Stimulated activated memory B cell treated with anti-CD40 and anti-IgM and Interleukin-4, amounts not matched to agents 10 μg/mL and 1 μg/mL and 100 μg/mL, for 72 hours (primary cell): ENCODE measurements at regions not wholly inside any gene's neighbourhood (a gene's known extent, or its start where the extent isn't known, plus 50 kb on each side); places are given as distances from the start of the nearest gene placed in this dataset.
A peak's percentile ranks its signal among the peaks of the same experiment; 100 is the strongest.

Experiments used
- ATAC-seq: fragments of 150-1000 bp; cut with Tn5 transposase; 2 replicates; pipeline ENCODE4 v1.10.0; 2021
- H3K27ac Mint-ChIP-seq: one replicate; pipeline ENCODE4 v1.8.0; 2022; ENCODE audit warnings: mild to moderate bottlenecking, mixed read lengths
- H3K27me3 Mint-ChIP-seq: one replicate; pipeline ENCODE4 v1.8.0; 2022; ENCODE audit warnings: mixed read lengths
- H3K36me3 Mint-ChIP-seq: one replicate; pipeline ENCODE4 v1.8.0; 2022; ENCODE audit warnings: mixed read lengths
- H3K4me1 Mint-ChIP-seq: one replicate; pipeline ENCODE4 v1.8.0; 2022; ENCODE audit warnings: mixed read lengths
- H3K4me3 Mint-ChIP-seq: one replicate; pipeline ENCODE4 v1.8.0; 2022; ENCODE audit warnings: mild to moderate bottlenecking, moderate library complexity, mixed read lengths
- H3K9me3 Mint-ChIP-seq: one replicate; pipeline ENCODE4 v1.8.0; 2022; ENCODE audit warnings: mixed read lengths

- Mint-ChIP-seq H3K9me3 (peaks cover 9% of the 10 kb centered on the region), H3K27me3 (no peaks in the 10 kb centered on the region), H3K27ac (no peak overlapping the region), H3K36me3 (no peaks in the 10 kb centered on the region), H3K4me3 (no peak overlapping the region), H3K4me1 (no peaks in the 10 kb centered on the region)
- no peak for ATAC-seq
Measured at GRCh38 chr20:42020316-42020715, 402.1 kb upstream of the CHD6 start.

DNA sequence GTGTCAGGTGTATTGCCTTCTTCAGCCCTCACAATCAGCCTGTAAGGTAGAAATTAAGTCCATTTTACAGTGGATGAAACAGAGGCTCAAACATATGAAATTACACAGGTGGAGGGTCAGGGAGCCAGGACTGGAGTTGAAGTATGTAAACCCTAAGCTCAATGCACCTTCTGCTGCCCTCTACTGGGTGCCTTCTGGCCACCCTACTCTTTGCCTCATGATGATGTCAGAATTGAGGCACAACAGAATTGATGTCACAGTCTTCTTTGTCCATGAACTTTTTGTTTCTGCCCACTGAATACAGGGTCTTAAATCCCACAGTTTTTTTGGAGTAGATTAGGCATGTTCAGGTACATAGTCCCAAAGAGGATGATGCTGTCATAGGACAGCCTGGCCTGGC is 400.8 kb upstream of the CHD6 start:
- no peak overlapping the region for H3K27ac Mint-ChIP-seq
- ATAC-seq: peak; percentile 27
- H3K4me1 Mint-ChIP-seq: no peaks in the 10 kb centered on the region

DNA sequence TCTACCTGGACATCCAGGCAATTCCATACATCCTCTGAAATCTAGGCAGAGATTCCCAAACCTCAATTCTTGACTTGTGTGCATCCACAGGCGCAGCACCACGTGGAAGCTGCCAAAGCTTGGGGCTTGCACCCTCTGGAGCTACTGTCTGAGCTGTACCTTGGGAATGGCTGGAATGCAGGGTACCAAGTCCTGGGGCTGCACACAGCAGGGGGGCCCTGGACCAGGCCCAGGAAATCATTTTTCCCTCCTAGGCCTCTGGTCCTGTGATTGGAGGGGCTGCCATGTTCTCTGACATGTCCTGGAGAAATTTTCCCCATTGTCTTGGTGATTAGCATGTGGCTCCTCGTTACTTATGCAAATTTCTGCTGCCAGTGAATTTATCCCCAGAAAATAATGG is 391.9 kb upstream of the CHD6 start:
- Mint-ChIP-seq H3K4me1 (no peaks in the 10 kb centered on the region), H3K36me3 (no peaks in the 10 kb centered on the region), H3K9me3 (peaks cover 17% of the 10 kb centered on the region), H3K27ac (no peak overlapping the region), H3K4me3 (no peak overlapping the region), H3K27me3 (no peaks in the 10 kb centered on the region)
- ATAC-seq: no peak

More for the DNA sequence above, 400.8 kb upstream of the CHD6 start:
- Mint-ChIP-seq H3K9me3 (peaks cover 9% of the 10 kb centered on the region), H3K27me3 (no peaks in the 10 kb centered on the region), H3K36me3 (no peaks in the 10 kb centered on the region), H3K4me3 (no peak overlapping the region)

GRCh38 chr20:42007251-42007650 is 389.1 kb upstream of the CHD6 start:
- Mint-ChIP-seq H3K27ac (no peak overlapping the region), H3K27me3 (no peaks in the 10 kb centered on the region), H3K9me3 (peaks cover 17% of the 10 kb centered on the region), H3K4me1 (no peaks in the 10 kb centered on the region), H3K36me3 (no peaks in the 10 kb centered on the region), H3K4me3 (no peak overlapping the region)
- ATAC-seq: no peak

DNA sequence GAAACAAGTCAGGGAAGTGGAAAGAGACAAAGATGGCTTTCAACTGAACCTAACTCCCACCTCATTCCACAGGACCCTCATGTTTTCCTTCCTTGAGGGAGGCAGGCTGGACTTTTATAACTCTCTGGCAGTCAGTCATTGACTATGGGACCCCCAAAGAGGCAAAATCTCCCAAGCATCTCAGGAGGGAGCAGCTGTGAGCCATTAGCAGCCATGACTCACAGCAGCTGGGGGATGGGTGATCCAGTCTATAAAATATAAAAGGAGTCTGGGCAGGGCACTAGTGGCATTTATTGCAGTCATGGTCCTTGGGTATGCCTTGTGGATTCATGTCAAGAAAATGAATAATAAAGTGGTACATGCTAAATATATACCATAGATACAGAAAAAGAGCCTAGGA is 387.0 kb upstream of the CHD6 start:
- Mint-ChIP-seq H3K27ac (no peak overlapping the region), H3K9me3 (peaks cover 9% of the 10 kb centered on the region), H3K4me1 (no peaks in the 10 kb centered on the region), H3K4me3 (no peak overlapping the region), H3K36me3 (no peaks in the 10 kb centered on the region), H3K27me3 (no peaks in the 10 kb centered on the region)
- no peak for ATAC-seq

- H3K9me3 Mint-ChIP-seq: peaks cover 4% of the 10 kb centered on the region
- H3K27ac Mint-ChIP-seq: no peak overlapping the region
- ATAC-seq: no peak
- no peaks in the 10 kb centered on the region for H3K27me3 Mint-ChIP-seq
- no peak overlapping the region for H3K4me3 Mint-ChIP-seq
- no peaks in the 10 kb centered on the region for H3K36me3 Mint-ChIP-seq
- no peaks in the 10 kb centered on the region for H3K4me1 Mint-ChIP-seq
Measured at GRCh38 chr20:42003380-42003779, 385.2 kb upstream of the CHD6 start.

DNA sequence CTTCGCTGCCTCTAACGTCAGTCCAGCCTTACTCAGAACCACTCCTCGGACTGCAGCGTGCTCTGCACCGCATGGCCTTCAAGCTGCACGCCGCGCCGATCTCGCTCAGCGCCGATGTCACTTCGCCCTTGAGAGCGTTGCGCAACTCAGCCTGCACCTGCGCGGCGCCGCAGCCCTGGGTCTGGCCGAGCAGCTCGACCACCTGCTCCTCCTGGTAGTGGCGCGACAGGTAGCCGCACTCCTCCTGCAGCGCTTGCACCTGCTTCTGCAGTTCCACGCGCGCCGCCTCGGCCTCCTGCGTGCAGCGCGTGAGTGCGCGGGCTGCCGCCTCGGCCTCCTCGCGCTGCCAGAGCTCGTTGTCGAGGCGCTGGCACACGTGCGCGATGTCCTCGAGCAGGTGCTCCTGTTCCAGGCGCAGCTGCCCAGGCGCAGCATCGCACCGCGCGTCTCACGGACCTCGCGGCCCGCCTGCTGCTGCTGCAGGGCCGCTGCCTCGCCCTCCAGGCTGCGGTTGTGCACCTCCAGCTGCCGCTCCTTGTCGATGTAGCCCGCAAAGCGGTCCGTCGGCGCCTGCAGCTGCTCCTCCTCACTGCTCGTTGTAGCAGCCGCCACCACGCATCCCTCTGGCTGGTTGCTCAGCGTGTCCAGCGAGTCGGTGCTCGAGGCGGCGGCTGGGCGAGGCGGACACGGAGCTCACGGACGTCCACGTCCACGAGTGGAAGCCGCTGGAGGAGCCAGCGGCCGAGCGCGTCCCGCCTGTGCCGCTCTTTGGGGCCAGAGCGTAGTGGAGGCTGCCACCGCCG is 380.6 kb upstream of the CHD6 start:
- H3K9me3 Mint-ChIP-seq: peaks cover 7% of the 10 kb centered on the region
- H3K27ac Mint-ChIP-seq: no peak overlapping the region
- H3K36me3 Mint-ChIP-seq: no peaks in the 10 kb centered on the region
- H3K27me3 Mint-ChIP-seq: no peaks in the 10 kb centered on the region
- no peak for ATAC-seq
- H3K4me3 Mint-ChIP-seq: no peak overlapping the region
- no peaks in the 10 kb centered on the region for H3K4me1 Mint-ChIP-seq

DNA sequence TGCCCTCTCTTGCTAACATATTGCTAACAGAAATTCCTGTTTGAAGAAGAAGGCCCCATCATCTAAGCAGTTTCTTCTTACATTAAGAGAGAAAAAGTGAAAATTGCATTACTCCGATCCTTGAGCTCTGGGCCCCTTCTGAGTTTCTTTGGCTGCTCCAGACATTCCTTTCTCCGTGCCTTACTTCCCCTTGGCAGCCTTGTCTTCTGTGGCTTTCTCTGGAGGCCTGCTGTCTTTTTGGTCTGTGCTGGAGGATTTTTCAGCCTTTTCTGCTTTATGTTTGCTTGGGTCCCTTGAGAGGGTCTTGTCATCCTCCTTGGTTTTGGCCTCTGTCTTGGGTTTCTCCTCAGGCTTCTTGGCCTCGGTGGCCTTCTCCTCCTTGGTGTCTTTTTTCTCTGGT is 378.8 kb upstream of the CHD6 start:
- ATAC-seq: no peak
- Mint-ChIP-seq H3K4me1 (no peaks in the 10 kb centered on the region), H3K36me3 (no peaks in the 10 kb centered on the region), H3K9me3 (peaks cover 7% of the 10 kb centered on the region), H3K27me3 (no peaks in the 10 kb centered on the region), H3K27ac (no peak overlapping the region), H3K4me3 (no peak overlapping the region)

DNA sequence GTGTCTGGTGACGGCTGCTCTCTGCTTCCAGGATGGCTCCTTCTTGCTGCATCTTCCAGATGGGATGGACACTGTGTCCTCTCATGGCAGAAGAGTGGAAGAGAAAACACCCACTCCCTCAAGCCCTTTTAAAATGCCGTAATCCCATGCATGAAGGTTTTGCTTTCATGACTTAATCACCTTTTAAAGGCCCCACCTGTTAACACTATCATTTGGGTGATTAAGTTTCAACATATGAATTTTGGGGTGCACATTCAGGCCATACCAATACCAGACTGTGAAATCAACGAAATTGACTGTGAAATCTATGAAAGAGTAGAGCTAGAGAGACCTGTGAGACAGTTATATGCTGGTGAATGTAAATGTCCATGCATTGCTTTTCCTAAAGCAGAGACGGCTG is 374.3 kb upstream of the CHD6 start:
- Mint-ChIP-seq H3K4me3 (no peak overlapping the region), H3K27ac (no peak overlapping the region), H3K27me3 (no peaks in the 10 kb centered on the region), H3K9me3 (peaks cover 6% of the 10 kb centered on the region), H3K4me1 (no peaks in the 10 kb centered on the region), H3K36me3 (no peaks in the 10 kb centered on the region)
- no peak for ATAC-seq

- Mint-ChIP-seq H3K4me1 (no peaks in the 10 kb centered on the region), H3K36me3 (no peaks in the 10 kb centered on the region), H3K27ac (no peak overlapping the region), H3K27me3 (no peaks in the 10 kb centered on the region), H3K4me3 (no peak overlapping the region), H3K9me3 (peaks cover 6% of the 10 kb centered on the region)
- no peak for ATAC-seq
Measured at GRCh38 chr20:41991412-41991811, 373.2 kb upstream of the CHD6 start.

- H3K36me3 Mint-ChIP-seq: no peaks in the 10 kb centered on the region
- H3K27ac Mint-ChIP-seq: no peak overlapping the region
- H3K4me1 Mint-ChIP-seq: no peaks in the 10 kb centered on the region
- no peak for ATAC-seq
- no peaks in the 10 kb centered on the region for H3K27me3 Mint-ChIP-seq
- H3K9me3 Mint-ChIP-seq: peaks cover 6% of the 10 kb centered on the region
- no peak overlapping the region for H3K4me3 Mint-ChIP-seq
Measured at GRCh38 chr20:41989935-41990635, 371.9 kb upstream of the CHD6 start.

GRCh38 chr20:41989039-41989679 is 371.0 kb upstream of the CHD6 start:
- Mint-ChIP-seq H3K9me3 (peaks cover 6% of the 10 kb centered on the region), H3K4me3 (no peak overlapping the region), H3K27ac (no peak overlapping the region), H3K27me3 (no peaks in the 10 kb centered on the region), H3K36me3 (no peaks in the 10 kb centered on the region), H3K4me1 (no peaks in the 10 kb centered on the region)
- no peak for ATAC-seq

DNA sequence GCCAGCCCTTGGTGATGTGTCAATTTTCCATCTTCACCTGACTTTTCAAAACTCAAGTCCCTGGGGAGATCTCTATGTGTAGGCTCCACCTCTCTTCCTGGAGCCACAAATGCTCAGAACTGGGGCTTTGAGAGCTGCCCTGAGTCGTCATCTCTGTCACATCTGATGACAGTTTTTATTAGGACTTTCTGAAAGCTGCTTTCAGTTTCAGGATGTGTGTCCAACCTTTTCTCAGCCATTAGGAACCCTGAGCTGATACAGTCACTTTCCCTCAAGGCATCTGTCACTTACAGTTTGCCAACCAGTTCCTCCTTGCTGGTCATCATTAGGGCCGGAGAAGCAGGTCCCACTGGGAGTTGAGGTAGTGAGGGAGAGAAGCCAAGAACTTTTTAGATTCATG is 365.9 kb upstream of the CHD6 start:
- peaks cover 4% of the 10 kb centered on the region for H3K9me3 Mint-ChIP-seq
- H3K36me3 Mint-ChIP-seq: no peaks in the 10 kb centered on the region
- H3K4me3 Mint-ChIP-seq: no peak overlapping the region
- no peaks in the 10 kb centered on the region for H3K27me3 Mint-ChIP-seq
- peak; percentile 34 for ATAC-seq
- H3K4me1 Mint-ChIP-seq: no peaks in the 10 kb centered on the region
- H3K27ac Mint-ChIP-seq: no peak overlapping the region

GRCh38 chr20:41983159-41983558 is 365.0 kb upstream of the CHD6 start:
- Mint-ChIP-seq H3K4me1 (no peaks in the 10 kb centered on the region), H3K9me3 (peaks cover 4% of the 10 kb centered on the region), H3K27ac (no peak overlapping the region), H3K4me3 (no peak overlapping the region), H3K27me3 (no peaks in the 10 kb centered on the region), H3K36me3 (no peaks in the 10 kb centered on the region)
- ATAC-seq: no peak

DNA sequence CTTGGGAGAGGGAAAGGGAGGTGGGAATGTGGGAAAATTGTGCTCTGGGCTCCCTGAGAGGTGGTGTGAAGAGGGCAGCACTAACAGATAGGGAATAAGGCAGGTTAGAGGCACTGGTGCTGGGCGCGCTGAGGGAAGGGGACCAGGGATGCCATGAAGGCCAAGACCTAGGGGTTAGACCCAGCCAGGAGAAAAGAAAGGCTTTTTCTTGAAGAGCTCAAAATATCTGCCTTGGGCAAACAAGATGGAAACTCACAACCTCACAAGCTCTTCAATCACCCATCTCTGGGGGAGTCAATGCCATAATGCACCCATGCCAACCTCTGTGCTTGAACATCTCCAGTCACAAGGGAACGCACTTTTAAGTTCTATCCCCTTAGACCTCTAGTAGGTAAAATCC is 363.6 kb upstream of the CHD6 start:
- H3K27ac Mint-ChIP-seq: no peak overlapping the region
- H3K4me1 Mint-ChIP-seq: no peaks in the 10 kb centered on the region
- H3K27me3 Mint-ChIP-seq: no peaks in the 10 kb centered on the region
- ATAC-seq: no peak
- no peaks in the 10 kb centered on the region for H3K36me3 Mint-ChIP-seq
- H3K9me3 Mint-ChIP-seq: no peaks in the 10 kb centered on the region
- H3K4me3 Mint-ChIP-seq: no peak overlapping the region

GRCh38 chr20:41978875-41979274 is 360.7 kb upstream of the CHD6 start:
- H3K4me3 Mint-ChIP-seq: no peak overlapping the region
- H3K4me1 Mint-ChIP-seq: no peaks in the 10 kb centered on the region
- H3K9me3 Mint-ChIP-seq: no peaks in the 10 kb centered on the region
- no peak for ATAC-seq
- no peaks in the 10 kb centered on the region for H3K36me3 Mint-ChIP-seq
- H3K27ac Mint-ChIP-seq: no peak overlapping the region
- no peaks in the 10 kb centered on the region for H3K27me3 Mint-ChIP-seq
